ENCODE measurements at regions not wholly inside any gene's neighbourhood (a gene's known extent, or its start where the extent isn't known, plus 50 kb on each side); places are given as distances from the start of the nearest gene placed in this dataset.

DNA sequence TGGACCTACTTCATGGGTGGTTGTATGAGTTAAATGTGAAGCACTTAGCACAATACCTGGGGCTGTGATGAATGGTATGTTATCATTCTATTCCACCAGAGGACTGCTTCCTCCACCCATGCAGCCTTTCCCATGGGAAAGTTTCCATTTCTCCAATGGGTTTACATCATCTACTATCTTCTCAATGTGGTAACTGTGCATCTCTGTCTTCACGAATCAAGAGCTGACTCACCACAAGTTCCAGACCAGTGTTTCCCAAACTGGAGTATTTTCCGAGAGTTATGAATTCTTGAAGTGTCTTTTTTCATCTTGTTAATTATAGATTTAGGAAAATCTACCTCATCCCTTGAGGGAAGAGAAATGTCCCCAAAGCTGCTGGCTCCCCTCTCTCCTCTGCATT, 182.8 kb downstream of the UNC5CL start:
- Mint-ChIP-seq H3K4me3 (ENCODE audit: unreplicated experiment) (no peak overlapping the region), H3K27me3 (ENCODE audit: low read depth) (peaks cover 9% of the 10 kb centered on the region), H3K9me3 (ENCODE audit: low read depth) (peaks cover 8% of the 10 kb centered on the region), H3K36me3 (ENCODE audit: low read depth) (no peaks in the 10 kb centered on the region), H3K4me1 (ENCODE audit: low read depth) (peaks cover 3% of the 10 kb centered on the region), H3K27ac (ENCODE audit: unreplicated experiment) (no peak overlapping the region)
- TF ChIP-seq, protein P1, sequence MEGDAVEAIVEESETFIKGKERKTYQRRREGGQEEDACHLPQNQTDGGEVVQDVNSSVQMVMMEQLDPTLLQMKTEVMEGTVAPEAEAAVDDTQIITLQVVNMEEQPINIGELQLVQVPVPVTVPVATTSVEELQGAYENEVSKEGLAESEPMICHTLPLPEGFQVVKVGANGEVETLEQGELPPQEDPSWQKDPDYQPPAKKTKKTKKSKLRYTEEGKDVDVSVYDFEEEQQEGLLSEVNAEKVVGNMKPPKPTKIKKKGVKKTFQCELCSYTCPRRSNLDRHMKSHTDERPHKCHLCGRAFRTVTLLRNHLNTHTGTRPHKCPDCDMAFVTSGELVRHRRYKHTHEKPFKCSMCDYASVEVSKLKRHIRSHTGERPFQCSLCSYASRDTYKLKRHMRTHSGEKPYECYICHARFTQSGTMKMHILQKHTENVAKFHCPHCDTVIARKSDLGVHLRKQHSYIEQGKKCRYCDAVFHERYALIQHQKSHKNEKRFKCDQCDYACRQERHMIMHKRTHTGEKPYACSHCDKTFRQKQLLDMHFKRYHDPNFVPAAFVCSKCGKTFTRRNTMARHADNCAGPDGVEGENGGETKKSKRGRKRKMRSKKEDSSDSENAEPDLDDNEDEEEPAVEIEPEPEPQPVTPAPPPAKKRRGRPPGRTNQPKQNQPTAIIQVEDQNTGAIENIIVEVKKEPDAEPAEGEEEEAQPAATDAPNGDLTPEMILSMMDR (IDR thresholded peaks at IDR 0.05): no peak
- no peak for DNase-seq (ENCODE audit: low spot score)

- peaks cover 8% of the 10 kb centered on the region for H3K9me3 Mint-ChIP-seq (ENCODE audit: low read depth)
- TF ChIP-seq, protein P1 (IDR thresholded peaks at IDR 0.05): no peak
- peaks cover 9% of the 10 kb centered on the region for H3K27me3 Mint-ChIP-seq (ENCODE audit: low read depth)
- peaks cover 3% of the 10 kb centered on the region for H3K4me1 Mint-ChIP-seq (ENCODE audit: low read depth)
- H3K36me3 Mint-ChIP-seq (ENCODE audit: low read depth): no peaks in the 10 kb centered on the region
- no peak overlapping the region for H3K4me3 Mint-ChIP-seq (ENCODE audit: unreplicated experiment)
- no peak overlapping the region for H3K27ac Mint-ChIP-seq (ENCODE audit: unreplicated experiment)
- DNase-seq (ENCODE audit: low spot score): no peak
These were observed 183.7 kb downstream of the UNC5CL start for GRCh38 chr6:40855168-40855880.

DNA sequence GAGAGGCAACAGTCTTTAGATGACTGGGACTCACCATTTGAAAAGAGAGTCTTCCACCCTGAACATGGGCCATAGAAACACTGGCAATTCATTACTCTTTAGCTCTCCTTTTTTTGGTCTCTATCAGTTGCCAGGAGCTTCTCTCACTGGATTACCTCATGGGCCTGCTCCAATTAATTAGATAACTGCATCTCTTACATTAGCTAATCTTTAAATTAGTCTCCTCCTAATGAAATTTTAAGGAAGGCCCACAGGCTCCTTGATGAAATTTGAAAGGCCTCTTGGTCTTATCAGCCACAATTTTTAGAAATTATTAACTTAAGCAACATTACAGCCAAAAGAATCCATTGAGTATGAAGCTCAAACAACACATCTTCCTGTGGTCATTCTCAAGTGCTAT, 184.4 kb downstream of the UNC5CL start:
- peaks cover 8% of the 10 kb centered on the region for H3K9me3 Mint-ChIP-seq (ENCODE audit: low read depth)
- H3K4me3 Mint-ChIP-seq (ENCODE audit: unreplicated experiment): no peak overlapping the region
- H3K27ac Mint-ChIP-seq (ENCODE audit: unreplicated experiment): no peak overlapping the region
- TF ChIP-seq, protein P1 (IDR thresholded peaks at IDR 0.05): no peak
- no peak for DNase-seq (ENCODE audit: low spot score)
- peaks cover 3% of the 10 kb centered on the region for H3K4me1 Mint-ChIP-seq (ENCODE audit: low read depth)
- H3K36me3 Mint-ChIP-seq (ENCODE audit: low read depth): no peaks in the 10 kb centered on the region
- peaks cover 5% of the 10 kb centered on the region for H3K27me3 Mint-ChIP-seq (ENCODE audit: low read depth)

DNA sequence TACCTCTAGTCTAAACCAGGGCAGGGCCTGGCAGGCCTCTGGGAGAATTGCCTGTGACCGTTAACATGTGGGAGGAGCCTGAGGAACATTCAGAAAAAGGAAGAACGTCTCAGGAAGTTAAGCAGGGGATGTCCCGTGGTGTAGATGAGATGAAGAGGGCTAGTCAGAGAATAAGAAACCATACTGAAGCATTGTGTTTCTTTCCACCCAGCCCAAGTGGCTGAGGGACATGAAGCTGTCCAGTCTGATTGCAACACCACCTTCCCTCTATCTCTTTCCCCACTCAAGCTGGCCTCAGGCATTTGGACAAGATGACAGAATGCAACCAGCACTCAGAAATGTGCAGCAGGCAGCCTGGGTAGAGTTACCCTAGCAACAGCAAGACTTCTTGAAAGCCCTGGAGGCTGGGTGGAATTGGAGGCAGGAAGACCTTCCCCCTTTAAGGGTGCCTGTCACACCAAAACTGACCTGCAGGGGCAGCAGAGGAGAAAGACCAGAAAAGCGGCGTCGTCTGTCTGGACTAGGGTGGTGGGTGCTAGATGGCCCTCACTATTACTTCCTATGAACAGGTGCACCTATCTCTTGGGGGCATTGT, 186.1 kb downstream of the UNC5CL start:
- DNase-seq (ENCODE audit: low spot score): no peak
- Mint-ChIP-seq H3K4me1 (ENCODE audit: low read depth) (peaks cover 3% of the 10 kb centered on the region), H3K27ac (ENCODE audit: unreplicated experiment) (peak overlapping the region; percentile 22), H3K27me3 (ENCODE audit: low read depth) (peaks cover 9% of the 10 kb centered on the region), H3K36me3 (ENCODE audit: low read depth) (no peaks in the 10 kb centered on the region), H3K4me3 (ENCODE audit: unreplicated experiment) (no peak overlapping the region), H3K9me3 (ENCODE audit: low read depth) (no peaks in the 10 kb centered on the region)
- TF ChIP-seq, protein P1 (IDR thresholded peaks at IDR 0.05): peak; percentile 66

DNA sequence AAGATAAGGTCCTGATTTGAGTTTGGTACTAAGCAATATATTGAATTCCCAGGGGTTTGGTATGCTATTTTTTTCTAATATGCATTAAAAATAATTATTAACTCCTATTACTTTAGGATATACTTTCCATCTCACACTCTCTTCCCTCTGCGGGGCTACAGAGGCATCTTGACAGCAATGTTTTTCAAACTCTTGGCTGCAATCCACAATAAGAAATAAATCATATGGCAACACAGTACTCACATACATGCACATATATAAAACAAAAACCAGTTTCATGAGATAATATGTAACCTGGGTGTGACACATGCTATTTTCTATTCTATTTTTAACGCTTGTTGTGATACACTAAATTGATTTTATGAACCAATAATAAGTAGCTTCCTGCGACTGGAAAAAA, 189.5 kb downstream of the UNC5CL start:
- no peaks in the 10 kb centered on the region for H3K4me1 Mint-ChIP-seq (ENCODE audit: low read depth)

More for the DNA sequence above, 189.5 kb downstream of the UNC5CL start:
- Mint-ChIP-seq H3K9me3 (ENCODE audit: low read depth) (no peaks in the 10 kb centered on the region), H3K36me3 (ENCODE audit: low read depth) (no peaks in the 10 kb centered on the region), H3K4me3 (ENCODE audit: unreplicated experiment) (no peak overlapping the region), H3K27ac (ENCODE audit: unreplicated experiment) (no peak overlapping the region), H3K27me3 (ENCODE audit: low read depth) (peaks cover 12% of the 10 kb centered on the region)
- TF ChIP-seq, protein P1 (IDR thresholded peaks at IDR 0.05): no peak
- DNase-seq (ENCODE audit: low spot score): no peak

Data from chondrocyte (in vitro differentiated cells).